Neural crest cell (in vitro differentiated cells): ENCODE measurements at regions not wholly inside any gene's neighbourhood (a gene's known extent, or its start where the extent isn't known, plus 50 kb on each side); places are given as distances from the start of the nearest gene placed in this dataset.

Source experiments
- DNase-seq: peaks from one replicate; pipeline ENCODE4 v3.0.0; 2021; ENCODE audit warnings: low read depth, mixed read lengths, low spot score
- H3K27ac Mint-ChIP-seq: one replicate; pipeline ENCODE4 v1.8.0; 2021; ENCODE audit warnings: mild to moderate bottlenecking, mixed read lengths; ENCODE audit not compliant: unreplicated experiment
- H3K27me3 Mint-ChIP-seq: 2 replicates; pipeline ENCODE4 v1.8.0; 2021; ENCODE audit warnings: low read depth, mild to moderate bottlenecking, mixed read lengths
- H3K36me3 Mint-ChIP-seq: 2 replicates; pipeline ENCODE4 v1.8.0; 2021; ENCODE audit warnings: low read depth, mild to moderate bottlenecking, mixed read lengths
- H3K4me1 Mint-ChIP-seq: 2 replicates; pipeline ENCODE4 v1.8.0; 2021; ENCODE audit warnings: mixed read lengths
- H3K4me3 Mint-ChIP-seq: one replicate; pipeline ENCODE4 v1.8.0; 2021; ENCODE audit warnings: mild to moderate bottlenecking, mixed read lengths
- H3K9me3 Mint-ChIP-seq: 2 replicates; pipeline ENCODE4 v1.8.0; 2021; ENCODE audit warnings: mixed read lengths
- TF ChIP-seq, protein P1 (sequence below): fragments of 200-600 bp; sonication (generic); conservative IDR thresholded peaks from 2 replicates; pipeline ENCODE4 v1.5.0; 2021; ENCODE audit warnings: antibody characterized with exemption, mild to moderate bottlenecking

DNA sequence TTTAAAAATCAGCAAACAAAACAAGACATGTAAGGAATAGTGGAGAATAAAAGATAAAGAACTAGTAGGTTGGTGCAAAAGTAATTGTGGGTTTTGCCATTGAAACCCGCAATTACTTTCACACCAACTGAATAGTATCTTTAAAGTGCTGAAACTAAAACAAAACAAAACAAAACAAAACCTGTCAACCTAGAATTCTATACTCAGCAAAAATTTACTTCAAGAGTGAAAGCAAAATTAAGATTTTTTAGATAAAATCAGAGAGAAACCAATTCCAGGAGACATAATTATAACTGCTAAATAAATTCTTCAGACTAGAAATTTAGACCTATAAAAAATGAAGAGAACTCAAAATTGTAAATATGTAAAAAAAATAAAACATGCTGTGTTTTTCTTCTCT, 114.0 kb upstream of the TSPAN2 start:
- Mint-ChIP-seq H3K27ac (no peak overlapping the region), H3K4me1 (peaks cover 4% of the 10 kb centered on the region), H3K36me3 (no peaks in the 10 kb centered on the region), H3K27me3 (no peaks in the 10 kb centered on the region), H3K9me3 (peaks cover 3% of the 10 kb centered on the region), H3K4me3 (no peak overlapping the region)
- TF ChIP-seq, protein P1, sequence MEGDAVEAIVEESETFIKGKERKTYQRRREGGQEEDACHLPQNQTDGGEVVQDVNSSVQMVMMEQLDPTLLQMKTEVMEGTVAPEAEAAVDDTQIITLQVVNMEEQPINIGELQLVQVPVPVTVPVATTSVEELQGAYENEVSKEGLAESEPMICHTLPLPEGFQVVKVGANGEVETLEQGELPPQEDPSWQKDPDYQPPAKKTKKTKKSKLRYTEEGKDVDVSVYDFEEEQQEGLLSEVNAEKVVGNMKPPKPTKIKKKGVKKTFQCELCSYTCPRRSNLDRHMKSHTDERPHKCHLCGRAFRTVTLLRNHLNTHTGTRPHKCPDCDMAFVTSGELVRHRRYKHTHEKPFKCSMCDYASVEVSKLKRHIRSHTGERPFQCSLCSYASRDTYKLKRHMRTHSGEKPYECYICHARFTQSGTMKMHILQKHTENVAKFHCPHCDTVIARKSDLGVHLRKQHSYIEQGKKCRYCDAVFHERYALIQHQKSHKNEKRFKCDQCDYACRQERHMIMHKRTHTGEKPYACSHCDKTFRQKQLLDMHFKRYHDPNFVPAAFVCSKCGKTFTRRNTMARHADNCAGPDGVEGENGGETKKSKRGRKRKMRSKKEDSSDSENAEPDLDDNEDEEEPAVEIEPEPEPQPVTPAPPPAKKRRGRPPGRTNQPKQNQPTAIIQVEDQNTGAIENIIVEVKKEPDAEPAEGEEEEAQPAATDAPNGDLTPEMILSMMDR, result no peak
- DNase-seq, result no peak

DNA sequence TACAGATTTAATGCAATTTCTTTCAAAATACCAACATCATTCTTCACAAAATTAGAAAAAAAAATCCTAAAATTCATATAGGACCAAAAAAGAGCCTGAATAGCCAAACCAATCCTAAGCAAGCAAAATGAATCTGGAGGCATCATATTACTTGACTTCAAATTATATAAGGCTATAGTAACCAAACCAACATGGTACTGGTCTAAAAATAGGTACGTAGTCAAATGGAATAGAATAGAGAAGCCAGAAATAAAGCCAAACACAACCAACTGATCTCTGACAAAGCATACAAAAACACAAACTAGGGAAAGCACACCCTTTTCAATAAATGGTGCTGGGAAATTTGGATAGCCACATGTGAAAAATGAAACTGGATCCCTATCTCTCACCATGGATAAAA, 112.3 kb upstream of the TSPAN2 start:
- H3K4me1 Mint-ChIP-seq, result peaks cover 4% of the 10 kb centered on the region
- H3K4me3 Mint-ChIP-seq, result no peak overlapping the region
- H3K27ac Mint-ChIP-seq, result no peak overlapping the region
- DNase-seq, result no peak
- TF ChIP-seq, protein P1, result no peak
- no peaks in the 10 kb centered on the region for H3K36me3 Mint-ChIP-seq
- H3K9me3 Mint-ChIP-seq, result peaks cover 3% of the 10 kb centered on the region
- H3K27me3 Mint-ChIP-seq, result no peaks in the 10 kb centered on the region

DNA sequence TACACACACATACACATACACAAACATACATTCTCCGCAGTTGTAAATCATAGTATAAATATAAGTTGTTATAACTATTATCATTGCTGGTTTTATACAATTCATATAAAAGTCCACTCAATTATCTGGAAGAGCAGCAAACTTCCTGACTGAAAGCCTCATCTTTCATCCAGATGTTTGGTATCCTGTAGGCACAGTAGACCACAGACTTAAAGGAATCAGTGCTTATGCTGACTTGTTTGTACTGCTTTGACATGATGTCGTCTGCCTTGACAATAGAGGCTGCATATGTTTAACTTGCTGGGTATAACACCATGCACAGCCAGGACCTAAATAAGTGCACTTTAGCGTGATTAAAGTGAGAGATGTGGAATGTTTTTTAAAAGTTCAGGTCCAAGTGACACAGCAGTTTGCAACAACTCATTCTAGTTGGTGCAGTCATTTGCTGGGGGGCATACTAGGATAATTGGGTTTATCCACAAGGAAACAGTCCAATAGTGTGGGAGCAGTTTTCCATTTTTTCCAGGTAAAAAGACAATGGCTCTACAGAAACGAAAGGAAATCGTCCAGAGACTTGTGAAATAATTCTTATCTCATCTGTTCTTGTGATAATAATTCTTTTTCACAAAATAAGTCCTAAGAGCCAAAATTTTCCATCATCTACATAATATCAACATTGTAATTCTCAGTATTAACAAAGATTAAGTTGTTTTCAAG, 110.3 kb upstream of the TSPAN2 start:
- Mint-ChIP-seq H3K27ac (no peak overlapping the region), H3K4me1 (peaks cover 4% of the 10 kb centered on the region), H3K9me3 (no peaks in the 10 kb centered on the region), H3K36me3 (no peaks in the 10 kb centered on the region), H3K27me3 (no peaks in the 10 kb centered on the region), H3K4me3 (no peak overlapping the region)
- TF ChIP-seq, protein P1, result no peak
- no peak for DNase-seq

DNA sequence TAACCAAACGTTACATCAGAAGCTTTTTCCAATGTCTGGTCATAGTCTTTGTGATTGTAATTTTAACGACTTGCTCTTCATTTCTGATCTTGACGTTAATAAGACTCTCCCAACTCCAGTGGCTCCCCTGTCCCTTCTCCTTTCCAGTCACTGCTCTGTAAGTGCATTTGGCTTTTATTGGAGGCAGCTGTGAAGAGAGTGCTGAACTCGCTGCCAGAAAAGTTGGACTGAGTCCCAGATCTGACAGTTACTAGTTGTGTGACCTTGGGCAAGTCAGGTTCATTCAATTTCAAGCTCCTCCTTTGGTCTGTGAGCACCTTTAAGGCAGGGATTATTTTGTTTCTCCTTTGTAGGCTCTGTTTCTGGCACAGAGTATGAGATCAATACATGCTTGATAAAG, 109.6 kb upstream of the TSPAN2 start:
- DNase-seq, result no peak
- Mint-ChIP-seq H3K27me3 (no peaks in the 10 kb centered on the region), H3K4me1 (peaks cover 4% of the 10 kb centered on the region), H3K27ac (no peak overlapping the region), H3K36me3 (no peaks in the 10 kb centered on the region), H3K4me3 (no peak overlapping the region), H3K9me3 (no peaks in the 10 kb centered on the region)
- TF ChIP-seq, protein P1, result no peak

DNA sequence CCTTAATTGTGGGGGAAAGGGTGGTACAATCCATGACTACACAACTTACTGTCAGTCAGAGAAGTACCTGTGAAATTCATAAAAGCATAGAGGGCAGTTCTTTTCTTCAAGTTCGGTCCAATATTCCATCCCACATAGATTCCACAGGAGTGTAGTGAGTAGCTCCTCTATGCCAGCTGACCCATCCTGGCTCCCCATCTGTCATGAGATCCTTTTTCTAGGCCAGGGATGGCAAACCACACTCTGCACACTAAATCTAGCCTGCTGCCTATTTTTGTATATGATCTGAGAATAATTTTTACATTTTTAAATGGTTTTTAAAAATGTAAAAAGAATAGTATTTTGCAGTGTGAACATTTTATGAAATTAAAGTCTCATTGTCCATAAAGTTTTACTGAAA, 107.0 kb upstream of the TSPAN2 start:
- Mint-ChIP-seq H3K27ac (no peak overlapping the region), H3K4me1 (peaks cover 4% of the 10 kb centered on the region), H3K4me3 (no peak overlapping the region), H3K36me3 (no peaks in the 10 kb centered on the region), H3K27me3 (no peaks in the 10 kb centered on the region), H3K9me3 (no peaks in the 10 kb centered on the region)
- no peak for DNase-seq
- TF ChIP-seq, protein P1, result no peak
